Prostate gland (tissue), 2 donors: ENCODE measurements at regions not wholly inside any gene's neighbourhood (a gene's known extent, or its start where the extent isn't known, plus 50 kb on each side); places are given as distances from the start of the nearest gene placed in this dataset.
"Not testable (repeated sequence)": the region's sequence is repeated elsewhere in the genome, so short reads cannot be mapped to it uniquely, and the experiment has no call there.

ENCODE experiments used
- DNase-seq: peaks from one replicate; pipeline ENCODE4 v3.0.0-alpha.2; 2019; ENCODE audit warnings: low spot score
- H3K27ac ChIP-seq, 2 donors: fragments of 200-600 bp; sonication (generic); 2 replicates each; pipeline ENCODE4 v1.5.1; 2017 to 2019
- H3K27me3 ChIP-seq: fragments of 200-600 bp; sonication (generic); replicated peaks from 2 replicates; pipeline ENCODE4 v1.5.1; 2019; ENCODE audit not compliant: insufficient read depth
- H3K36me3 ChIP-seq, 2 donors: fragments of 200-600 bp; sonication (generic); 1 replicate in 1 of 2; 2 replicates in 1 of 2; pipeline versions ENCODE4 v1.5.1 to v1.8.1; 2017 to 2019
- H3K4me1 ChIP-seq: fragments of 200-600 bp; sonication (generic); replicated peaks from 2 replicates; pipeline ENCODE4 v1.5.1; 2019
- H3K4me3 ChIP-seq, 2 donors: fragments of 200-600 bp; sonication (generic); 2 replicates each; pipeline ENCODE4 v1.5.1; 2017 to 2019
- H3K9me3 ChIP-seq: fragments of 200-600 bp; sonication (generic); 2 replicates; pipeline ENCODE4 v1.5.1; 2017
- POLR2A ChIP-seq: fragments of 450-650 bp; IDR thresholded peaks from one replicate; pipeline ENCODE4 v1.6.1; 2016; ENCODE audit warnings: antibody characterized with exemption, mild to moderate bottlenecking
- POLR2AphosphoS5 ChIP-seq: sonication (generic); formaldehyde crosslinking; IDR thresholded peaks from one replicate; pipeline ENCODE4 v1.6.1; 2017; ENCODE audit warnings: antibody characterized with exemption
- WGBS: methylation state at CpG from one replicate; pipeline ENCODE4 v1.1.5; 2018; 5-methylcytosine and 5-hydroxymethylcytosine counted together
- intact Hi-C: fragments of 100-400 bp; cut with DNase I; formaldehyde crosslinking; loops from one replicate; pipeline ENCODE4 v1.14.2; 2022
- TF ChIP-seq, protein P1 (sequence below), 4 experiments: fragments of 200-600 bp in 2 of 4; fragments of 450-650 bp in 2 of 4; sonication (generic) in 2 of 4; IDR thresholded peaks; 1 replicate in 3 of 4; 2 replicates in 1 of 4; pipeline ENCODE4 v1.5.1; 2016 to 2019; ENCODE audit warnings: antibody characterized with exemption in 4 of 4, mild to moderate bottlenecking in 2 of 4, moderate library complexity in 2 of 4

DNA sequence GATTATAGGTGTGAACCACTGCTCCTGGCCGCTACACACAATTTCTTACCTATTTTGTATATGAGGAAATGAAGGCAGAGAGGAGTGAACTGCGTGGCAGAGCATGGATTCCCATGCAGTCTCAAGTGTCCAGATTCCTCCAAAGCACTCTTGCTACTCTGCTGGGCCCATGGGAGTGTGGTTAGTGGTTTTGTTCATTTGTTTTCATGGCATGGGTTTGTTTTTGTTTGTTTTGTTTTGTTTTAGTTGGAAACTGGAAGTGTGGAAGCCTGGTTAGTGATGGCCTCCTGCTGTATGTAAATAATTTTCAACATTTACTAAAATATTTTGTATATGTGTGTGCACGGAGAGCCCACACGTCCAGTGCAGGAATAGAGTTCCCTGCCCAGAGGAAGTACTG, 61.3 kb upstream of the LRCH1 start:
- Histone ChIP-seq H3K36me3 (no peaks in the 10 kb centered on the region), H3K27ac (no peak overlapping the region), H3K9me3 (no peaks in the 10 kb centered on the region), H3K4me3 (no peak overlapping the region), H3K27me3 (no peaks in the 10 kb centered on the region), H3K4me1 (no peaks in the 10 kb centered on the region)
- no peak for DNase-seq
- WGBS, result 85% methylated on average over 4 of the region's 4 CpGs
- TF ChIP-seq POLR2A (no peak), POLR2AphosphoS5 (no peak)
- TF ChIP-seq, protein P1, sequence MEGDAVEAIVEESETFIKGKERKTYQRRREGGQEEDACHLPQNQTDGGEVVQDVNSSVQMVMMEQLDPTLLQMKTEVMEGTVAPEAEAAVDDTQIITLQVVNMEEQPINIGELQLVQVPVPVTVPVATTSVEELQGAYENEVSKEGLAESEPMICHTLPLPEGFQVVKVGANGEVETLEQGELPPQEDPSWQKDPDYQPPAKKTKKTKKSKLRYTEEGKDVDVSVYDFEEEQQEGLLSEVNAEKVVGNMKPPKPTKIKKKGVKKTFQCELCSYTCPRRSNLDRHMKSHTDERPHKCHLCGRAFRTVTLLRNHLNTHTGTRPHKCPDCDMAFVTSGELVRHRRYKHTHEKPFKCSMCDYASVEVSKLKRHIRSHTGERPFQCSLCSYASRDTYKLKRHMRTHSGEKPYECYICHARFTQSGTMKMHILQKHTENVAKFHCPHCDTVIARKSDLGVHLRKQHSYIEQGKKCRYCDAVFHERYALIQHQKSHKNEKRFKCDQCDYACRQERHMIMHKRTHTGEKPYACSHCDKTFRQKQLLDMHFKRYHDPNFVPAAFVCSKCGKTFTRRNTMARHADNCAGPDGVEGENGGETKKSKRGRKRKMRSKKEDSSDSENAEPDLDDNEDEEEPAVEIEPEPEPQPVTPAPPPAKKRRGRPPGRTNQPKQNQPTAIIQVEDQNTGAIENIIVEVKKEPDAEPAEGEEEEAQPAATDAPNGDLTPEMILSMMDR (IDR thresholded peaks at IDR 0.05), result no peak
- intact Hi-C loops, result loop anchor here (5.0 kb wide), 2 partner anchors 61 to 231 kb away; partner anchors contain the start of gene LRCH1

DNA sequence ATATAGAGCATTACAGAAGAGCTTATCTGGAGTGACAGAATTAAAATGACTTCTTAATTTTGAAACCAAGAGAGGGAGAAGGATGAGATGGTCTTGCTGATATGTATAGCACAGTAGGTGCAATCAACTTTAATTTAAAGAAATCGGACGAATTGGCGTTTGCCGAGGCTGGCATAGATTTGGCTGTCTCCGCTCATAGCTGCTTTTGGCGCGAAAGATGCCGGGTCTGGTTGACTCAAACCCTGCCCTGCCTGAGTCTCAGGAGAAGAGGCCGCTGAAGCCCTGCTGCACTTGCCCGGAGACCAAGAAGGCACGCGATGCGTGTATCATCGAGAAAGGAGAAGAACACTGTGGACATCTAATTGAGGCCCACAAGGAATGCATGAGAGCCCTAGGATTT, 62.3 kb upstream of the LRCH1 start:
- H3K27me3 ChIP-seq, DNase-seq, H3K4me1 ChIP-seq, H3K4me3 ChIP-seq, H3K27ac ChIP-seq, H3K36me3 ChIP-seq, H3K9me3 ChIP-seq: not testable (repeated sequence)
- WGBS, result 94% methylated on average over 14 of the region's 14 CpGs
- intact Hi-C loops, result loop anchor here (5.0 kb wide), 2 partner anchors 62 to 232 kb away; partner anchors contain the start of gene LRCH1

DNA sequence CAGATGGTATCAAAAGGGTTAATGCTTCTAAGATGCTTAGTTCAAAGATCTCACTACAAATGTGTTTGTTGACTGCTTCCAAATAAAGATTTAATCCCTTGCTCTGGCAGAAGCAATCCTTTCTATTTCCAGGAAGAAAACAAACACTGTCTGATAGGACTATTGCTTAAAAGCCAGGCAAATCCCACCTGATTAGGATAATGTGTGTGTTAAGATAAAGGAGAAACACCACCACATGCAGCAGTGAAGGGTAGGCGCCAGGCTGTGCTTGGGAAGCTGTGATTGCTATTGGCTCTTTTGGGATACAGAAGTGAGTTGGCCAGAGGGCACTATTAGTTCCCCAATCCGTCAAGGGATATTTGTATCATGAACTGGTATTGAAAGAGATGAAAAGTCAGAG, 62.8 kb upstream of the LRCH1 start:
- no peak for TF ChIP-seq POLR2A
- TF ChIP-seq, protein P1 (IDR thresholded peaks at IDR 0.05), result no peak
- TF ChIP-seq POLR2AphosphoS5, result no peak
- intact Hi-C loops, result loop anchor here (5.0 kb wide), 2 partner anchors 62 to 232 kb away; partner anchors contain the start of gene LRCH1
- no peak overlapping the region for H3K4me3 ChIP-seq

DNA sequence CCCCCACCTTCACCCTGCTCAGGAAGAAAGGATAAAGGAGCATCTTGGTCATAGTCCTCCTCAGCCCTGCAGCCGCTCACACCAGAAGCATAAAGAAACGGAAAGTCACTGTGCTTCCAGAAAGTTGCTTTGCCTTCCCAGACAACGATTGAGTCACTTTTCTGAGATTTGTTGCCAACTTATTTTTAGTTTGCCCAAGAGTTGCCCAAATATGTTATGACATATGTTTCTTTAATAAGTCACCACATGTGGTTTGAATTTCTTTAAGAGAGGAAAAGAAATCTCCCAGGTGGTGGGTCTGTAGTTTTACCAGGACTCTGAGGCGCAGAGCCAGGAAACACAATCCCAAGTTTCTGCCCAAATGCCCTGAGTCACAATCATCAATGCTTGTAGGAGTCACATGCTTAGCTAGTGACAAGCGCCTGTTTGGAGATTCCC, 63.4 kb upstream of the LRCH1 start:
- Histone ChIP-seq H3K4me1 (no peaks in the 10 kb centered on the region), H3K27me3 (no peaks in the 10 kb centered on the region), H3K36me3 (no peaks in the 10 kb centered on the region), H3K9me3 (no peaks in the 10 kb centered on the region), H3K27ac (no peak overlapping the region), H3K4me3 (no peak overlapping the region)
- no peak for DNase-seq
- intact Hi-C loops, result loop anchor here (5.0 kb wide), 2 partner anchors 63 to 233 kb away; partner anchors contain the start of gene LRCH1
- TF ChIP-seq, protein P1 (IDR thresholded peaks at IDR 0.05), result no peak
- TF ChIP-seq POLR2A, result no peak
- TF ChIP-seq POLR2AphosphoS5, result no peak
- 68% methylated on average over 5 of the region's 5 CpGs for WGBS

More for the DNA sequence above, 62.8 kb upstream of the LRCH1 start:
- H3K36me3 ChIP-seq, result no peaks in the 10 kb centered on the region
- H3K4me1 ChIP-seq, result no peaks in the 10 kb centered on the region
- H3K9me3 ChIP-seq, result no peaks in the 10 kb centered on the region
- no peak overlapping the region for H3K27ac ChIP-seq
- 62% methylated on average over 2 of the region's 2 CpGs for WGBS
- DNase-seq, result no peak
- no peaks in the 10 kb centered on the region for H3K27me3 ChIP-seq

DNA sequence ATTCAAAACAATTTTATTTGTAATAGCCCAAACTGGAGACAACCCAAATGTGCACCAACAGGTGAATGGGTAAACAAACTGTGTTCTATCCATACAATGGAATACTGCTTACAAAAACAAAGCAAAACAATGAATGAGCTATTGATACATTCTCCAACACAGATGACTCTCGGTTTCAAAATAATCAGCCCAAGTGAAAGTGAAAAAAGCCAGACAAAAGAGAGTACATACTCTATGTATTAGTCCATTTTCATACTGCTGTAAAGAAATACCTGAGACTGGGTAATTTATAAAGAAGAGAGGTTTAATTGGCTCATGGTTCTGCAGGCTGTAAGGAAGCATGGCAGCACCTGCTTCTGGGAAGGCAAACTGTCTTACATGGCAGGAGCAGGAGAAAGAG, 65.2 kb upstream of the LRCH1 start:
- no peaks in the 10 kb centered on the region for H3K9me3 ChIP-seq
- TF ChIP-seq POLR2A (no peak), POLR2AphosphoS5 (no peak)
- TF ChIP-seq, protein P1 (IDR thresholded peaks at IDR 0.05), result no peak
- DNase-seq, result no peak
- no peaks in the 10 kb centered on the region for H3K36me3 ChIP-seq
- H3K27ac ChIP-seq, result no peak overlapping the region
- H3K4me1 ChIP-seq, result no peaks in the 10 kb centered on the region
- no peak overlapping the region for H3K4me3 ChIP-seq
- 93% methylated on average over 1 of the region's 1 CpG for WGBS
- H3K27me3 ChIP-seq, result no peaks in the 10 kb centered on the region
- intact Hi-C loops, result no loop called here
